ENCODE measurements at regions not wholly inside any gene's neighbourhood (a gene's known extent, or its start where the extent isn't known, plus 50 kb on each side); places are given as distances from the start of the nearest gene placed in this dataset.

DNA sequence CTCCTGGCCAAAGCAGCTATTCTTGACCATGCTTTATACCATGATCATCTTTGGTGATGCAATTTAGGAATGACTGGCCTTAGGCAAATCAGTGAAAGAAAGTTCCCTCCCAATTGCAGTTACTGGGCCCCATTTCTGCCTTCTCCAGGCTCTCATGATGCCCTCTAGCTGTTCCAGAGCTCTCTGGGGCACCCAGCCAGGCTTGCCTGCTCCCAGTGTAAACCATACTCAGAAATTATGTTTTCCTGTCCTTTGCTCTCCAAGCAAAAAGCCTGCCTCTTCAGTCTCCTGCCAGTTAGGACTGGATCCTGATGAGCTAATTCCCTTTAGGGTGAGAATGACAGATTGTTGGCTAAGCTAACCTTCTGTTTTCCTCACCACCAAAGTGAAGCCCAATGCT is 85.3 kb upstream of the RBPJ start:
- ATAC-seq = no peak
- Histone ChIP-seq H3K4me2 (no peak overlapping the region), H3K9me3 (no peaks in the 10 kb centered on the region), H3K27ac (no peak overlapping the region), H3K4me1 (no peaks in the 10 kb centered on the region), H3K4me3 (no peak overlapping the region)
- ChIA-PET POLR2A (no interaction called here), CTCF (interaction anchor here (0.8 to 1.4 kb wide), 2 partner anchors 18 to 247 kb away, joined by 3 read pairs; no protein-coding TSS in a partner anchor)
- FAIRE-seq = no peak
- DNase-seq (ENCODE audit: low read depth in 1 of 2, low spot score in 1 of 2) = no peak
- no peak for TF ChIP-seq MAZ (IDR thresholded peaks at IDR 0.05; ENCODE audit: borderline replicate concordance, low read depth, low read length)
- TF ChIP-seq RARB (CRISPR knock-in tag; IDR thresholded peaks at IDR 0.05) = no peak
- TF ChIP-seq RAD21 (conservative IDR thresholded peaks at IDR 0.05 in 1 of 2, IDR thresholded peaks at IDR 0.05 in 1 of 2) = no peak
- no peak for TF ChIP-seq HOXB13 (CRISPR knock-in tag; IDR thresholded peaks at IDR 0.05; ENCODE audit: low read depth)
- no peak for TF ChIP-seq CBX8 (IDR thresholded peaks at IDR 0.05)
- no peak for TF ChIP-seq JUNB (IDR thresholded peaks at IDR 0.05)
- TF ChIP-seq POLR2AphosphoS2 (conservative IDR thresholded peaks at IDR 0.05; ENCODE audit: low read length) = no peak

DNA sequence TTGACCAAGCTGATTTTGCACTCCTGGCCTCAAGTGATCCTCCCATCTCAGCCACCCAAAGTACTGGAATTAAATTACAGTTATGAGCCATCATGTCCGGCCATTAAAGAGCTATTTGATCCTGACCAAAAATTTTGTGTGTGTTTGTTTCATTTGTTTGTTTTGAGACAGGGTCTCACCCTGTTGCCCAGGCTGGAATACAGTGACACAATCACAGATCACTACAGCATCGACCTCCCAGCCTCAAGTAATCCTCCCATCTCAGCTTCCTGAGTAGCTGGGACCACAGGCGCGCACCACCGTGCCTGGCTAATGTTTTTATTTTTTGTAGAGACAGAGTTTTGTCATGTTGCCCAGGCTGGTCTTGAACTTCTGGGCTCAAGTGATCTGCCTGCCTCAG is 82.9 kb upstream of the RBPJ start:
- Histone ChIP-seq H3K9me3 (no peaks in the 10 kb centered on the region), H3K4me3 (no peak overlapping the region), H3K4me1 (no peaks in the 10 kb centered on the region), H3K27ac (no peak overlapping the region), H3K4me2 (no peak overlapping the region)
- FAIRE-seq (no peak), DNase-seq (ENCODE audit: low read depth in 1 of 2, low spot score in 1 of 2) (no peak), ATAC-seq (no peak)
- WGBS (ENCODE audit: missing lambda C conversion rate) = 74% methylated on average over 5 of the region's 5 CpGs
- TF ChIP-seq FOXS1 (CRISPR knock-in tag; IDR thresholded peaks at IDR 0.05) (no peak), TFCP2L1 (CRISPR knock-in tag; IDR thresholded peaks at IDR 0.05) (no peak), JUNB (IDR thresholded peaks at IDR 0.05) (no peak), FOSB (CRISPR knock-in tag; IDR thresholded peaks at IDR 0.05) (no peak), GATA3 (IDR thresholded peaks at IDR 0.05; ENCODE audit: borderline replicate concordance) (no peak), HDAC2 (IDR thresholded peaks at IDR 0.05) (no peak)
- TF ChIP-seq, protein P1, sequence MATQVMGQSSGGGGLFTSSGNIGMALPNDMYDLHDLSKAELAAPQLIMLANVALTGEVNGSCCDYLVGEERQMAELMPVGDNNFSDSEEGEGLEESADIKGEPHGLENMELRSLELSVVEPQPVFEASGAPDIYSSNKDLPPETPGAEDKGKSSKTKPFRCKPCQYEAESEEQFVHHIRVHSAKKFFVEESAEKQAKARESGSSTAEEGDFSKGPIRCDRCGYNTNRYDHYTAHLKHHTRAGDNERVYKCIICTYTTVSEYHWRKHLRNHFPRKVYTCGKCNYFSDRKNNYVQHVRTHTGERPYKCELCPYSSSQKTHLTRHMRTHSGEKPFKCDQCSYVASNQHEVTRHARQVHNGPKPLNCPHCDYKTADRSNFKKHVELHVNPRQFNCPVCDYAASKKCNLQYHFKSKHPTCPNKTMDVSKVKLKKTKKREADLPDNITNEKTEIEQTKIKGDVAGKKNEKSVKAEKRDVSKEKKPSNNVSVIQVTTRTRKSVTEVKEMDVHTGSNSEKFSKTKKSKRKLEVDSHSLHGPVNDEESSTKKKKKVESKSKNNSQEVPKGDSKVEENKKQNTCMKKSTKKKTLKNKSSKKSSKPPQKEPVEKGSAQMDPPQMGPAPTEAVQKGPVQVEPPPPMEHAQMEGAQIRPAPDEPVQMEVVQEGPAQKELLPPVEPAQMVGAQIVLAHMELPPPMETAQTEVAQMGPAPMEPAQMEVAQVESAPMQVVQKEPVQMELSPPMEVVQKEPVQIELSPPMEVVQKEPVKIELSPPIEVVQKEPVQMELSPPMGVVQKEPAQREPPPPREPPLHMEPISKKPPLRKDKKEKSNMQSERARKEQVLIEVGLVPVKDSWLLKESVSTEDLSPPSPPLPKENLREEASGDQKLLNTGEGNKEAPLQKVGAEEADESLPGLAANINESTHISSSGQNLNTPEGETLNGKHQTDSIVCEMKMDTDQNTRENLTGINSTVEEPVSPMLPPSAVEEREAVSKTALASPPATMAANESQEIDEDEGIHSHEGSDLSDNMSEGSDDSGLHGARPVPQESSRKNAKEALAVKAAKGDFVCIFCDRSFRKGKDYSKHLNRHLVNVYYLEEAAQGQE (IDR thresholded peaks at IDR 0.05) = no peak
- TF ChIP-seq, protein P2, sequence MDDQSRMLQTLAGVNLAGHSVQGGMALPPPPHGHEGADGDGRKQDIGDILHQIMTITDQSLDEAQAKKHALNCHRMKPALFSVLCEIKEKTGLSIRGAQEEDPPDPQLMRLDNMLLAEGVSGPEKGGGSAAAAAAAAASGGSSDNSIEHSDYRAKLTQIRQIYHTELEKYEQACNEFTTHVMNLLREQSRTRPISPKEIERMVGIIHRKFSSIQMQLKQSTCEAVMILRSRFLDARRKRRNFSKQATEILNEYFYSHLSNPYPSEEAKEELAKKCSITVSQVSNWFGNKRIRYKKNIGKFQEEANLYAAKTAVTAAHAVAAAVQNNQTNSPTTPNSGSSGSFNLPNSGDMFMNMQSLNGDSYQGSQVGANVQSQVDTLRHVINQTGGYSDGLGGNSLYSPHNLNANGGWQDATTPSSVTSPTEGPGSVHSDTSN (IDR thresholded peaks at IDR 0.05) = no peak
- ChIA-PET CTCF (interaction anchor here (1.8 kb wide), 1 partner anchor 226 kb away, joined by 3 read pairs; no protein-coding TSS in a partner anchor), POLR2A (no interaction called here)

DNA sequence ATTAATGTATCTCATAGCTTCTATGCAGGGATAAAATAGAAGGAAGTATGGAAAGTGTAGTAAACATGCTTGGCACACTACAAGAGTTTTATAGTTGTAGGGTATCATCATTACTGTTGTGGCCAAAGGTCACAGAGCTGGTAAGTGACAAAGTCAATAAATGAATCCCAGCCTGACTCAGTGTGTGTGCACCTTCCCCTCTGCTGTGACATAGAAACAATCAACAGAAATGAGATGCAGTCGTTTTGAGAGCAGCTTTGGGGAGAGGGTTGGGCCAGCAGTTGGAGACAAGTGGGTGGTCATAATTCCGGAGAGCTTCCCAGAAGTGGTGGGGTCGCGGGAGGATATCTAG is 82.4 kb upstream of the RBPJ start:
- no peaks in the 10 kb centered on the region for H3K4me1 ChIP-seq
- ChIA-PET CTCF (interaction anchor here (1.3 to 1.8 kb wide), 2 partner anchors 227 to 250 kb away, joined by 3 read pairs; no protein-coding TSS in a partner anchor), POLR2A (no interaction called here)
- 56% methylated on average over 4 of the region's 4 CpGs for WGBS (ENCODE audit: missing lambda C conversion rate)
- no peak for FAIRE-seq
- H3K9me3 ChIP-seq = no peaks in the 10 kb centered on the region
- ATAC-seq = no peak
- H3K27ac ChIP-seq = no peak overlapping the region
- no peak for DNase-seq (ENCODE audit: low read depth in 1 of 2, low spot score in 1 of 2)
- H3K4me2 ChIP-seq = no peak overlapping the region
- no peak overlapping the region for H3K4me3 ChIP-seq
- TF ChIP-seq POLR2AphosphoS2 (conservative IDR thresholded peaks at IDR 0.05; ENCODE audit: low read length) (no peak), CEBPB (IDR thresholded peaks at IDR 0.05) (no peak), HOXB5 (CRISPR knock-in tag; IDR thresholded peaks at IDR 0.05) (no peak), ZFP36 (IDR thresholded peaks at IDR 0.05; ENCODE audit: borderline replicate concordance, partially characterized antibody) (no peak), MYC (IDR thresholded peaks at IDR 0.05; ENCODE audit: borderline replicate concordance, low read length) (no peak), FOSB (CRISPR knock-in tag; IDR thresholded peaks at IDR 0.05) (no peak), FOXS1 (CRISPR knock-in tag; IDR thresholded peaks at IDR 0.05) (no peak), RAD21 (conservative IDR thresholded peaks at IDR 0.05 in 1 of 2, IDR thresholded peaks at IDR 0.05 in 1 of 2) (no peak), CBX2 (IDR thresholded peaks at IDR 0.05; ENCODE audit: borderline replicate concordance, low read depth) (no peak), JUNB (IDR thresholded peaks at IDR 0.05) (no peak), RFX5 (IDR thresholded peaks at IDR 0.05) (no peak), ZNF302 (CRISPR knock-in tag; IDR thresholded peaks at IDR 0.05) (no peak), CBX8 (IDR thresholded peaks at IDR 0.05) (no peak), NR3C1 (IDR thresholded peaks at IDR 0.05) (no peak)
- TF ChIP-seq, protein P1 (IDR thresholded peaks at IDR 0.05) = no peak
- TF ChIP-seq, protein P3, sequence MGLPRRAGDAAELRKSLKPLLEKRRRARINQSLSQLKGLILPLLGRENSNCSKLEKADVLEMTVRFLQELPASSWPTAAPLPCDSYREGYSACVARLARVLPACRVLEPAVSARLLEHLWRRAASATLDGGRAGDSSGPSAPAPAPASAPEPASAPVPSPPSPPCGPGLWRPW (IDR thresholded peaks at IDR 0.05) = no peak
- TF ChIP-seq, protein P4, sequence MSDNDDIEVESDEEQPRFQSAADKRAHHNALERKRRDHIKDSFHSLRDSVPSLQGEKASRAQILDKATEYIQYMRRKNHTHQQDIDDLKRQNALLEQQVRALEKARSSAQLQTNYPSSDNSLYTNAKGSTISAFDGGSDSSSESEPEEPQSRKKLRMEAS (IDR thresholded peaks at IDR 0.05) = no peak
- TF ChIP-seq, protein P5, sequence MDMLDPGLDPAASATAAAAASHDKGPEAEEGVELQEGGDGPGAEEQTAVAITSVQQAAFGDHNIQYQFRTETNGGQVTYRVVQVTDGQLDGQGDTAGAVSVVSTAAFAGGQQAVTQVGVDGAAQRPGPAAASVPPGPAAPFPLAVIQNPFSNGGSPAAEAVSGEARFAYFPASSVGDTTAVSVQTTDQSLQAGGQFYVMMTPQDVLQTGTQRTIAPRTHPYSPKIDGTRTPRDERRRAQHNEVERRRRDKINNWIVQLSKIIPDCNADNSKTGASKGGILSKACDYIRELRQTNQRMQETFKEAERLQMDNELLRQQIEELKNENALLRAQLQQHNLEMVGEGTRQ (IDR thresholded peaks at IDR 0.05) = no peak
